Hepatocyte (in vitro differentiated cells): ENCODE measurements at regions not wholly inside any gene's neighbourhood (a gene's known extent, or its start where the extent isn't known, plus 50 kb on each side); places are given as distances from the start of the nearest gene placed in this dataset.
A peak's percentile ranks its signal among the peaks of the same experiment; 100 is the strongest.

Experiments
- DNase-seq: peaks from one replicate; pipeline ENCODE4 v3.0.0-alpha.2; 2016; ENCODE audit warnings: low spot score
- H2AFZ ChIP-seq: fragments of 200-600 bp; sonication (generic); 2 replicates; pipeline ENCODE4 v1.6.0; 2016; ENCODE audit warnings: antibody characterized with exemption, mild to moderate bottlenecking
- H3K27ac ChIP-seq: fragments of 200-600 bp; sonication (generic); 2 replicates; pipeline ENCODE4 v1.5.1; 2016; ENCODE audit warnings: mild to moderate bottlenecking
- H3K27me3 ChIP-seq: fragments of 200-600 bp; sonication (generic); 2 replicates; pipeline ENCODE4 v1.6.1; 2016
- H3K36me3 ChIP-seq: fragments of 200-600 bp; sonication (generic); replicated peaks from 2 replicates; pipeline ENCODE4 v1.5.1; 2016; ENCODE audit warnings: low read depth; ENCODE audit not compliant: insufficient read depth
- H3K4me1 ChIP-seq: fragments of 200-600 bp; sonication (generic); 2 replicates; pipeline ENCODE4 v1.5.1; 2016; ENCODE audit warnings: mild to moderate bottlenecking, moderate library complexity; ENCODE audit not compliant: insufficient read depth
- H3K4me2 ChIP-seq: fragments of 200-600 bp; sonication (generic); 2 replicates; pipeline ENCODE4 v1.6.0; 2016
- H3K4me3 ChIP-seq: fragments of 200-600 bp; sonication (generic); 2 replicates; pipeline ENCODE4 v1.5.1; 2016; ENCODE audit warnings: mild to moderate bottlenecking
- H3K79me2 ChIP-seq: fragments of 200-600 bp; sonication (generic); 2 replicates; pipeline ENCODE4 v1.6.0; 2017; ENCODE audit warnings: mild to moderate bottlenecking
- H3K9me2 ChIP-seq: fragments of 200-600 bp; sonication (generic); replicated peaks from 2 replicates; pipeline ENCODE4 v1.6.0; 2017; ENCODE audit warnings: mild to moderate bottlenecking; ENCODE audit not compliant: insufficient read depth
- H3K9me3 ChIP-seq: fragments of 200-600 bp; sonication (generic); 2 replicates; pipeline ENCODE4 v1.5.1; 2016; ENCODE audit warnings: low read depth, mild to moderate bottlenecking
- H4K20me1 ChIP-seq: fragments of 200-600 bp; sonication (generic); 2 replicates; pipeline ENCODE4 v1.6.0; 2016; ENCODE audit warnings: mild to moderate bottlenecking; ENCODE audit not compliant: insufficient read depth, poor library complexity, severe bottlenecking
- EZH2 ChIP-seq: fragments of 200-600 bp; sonication (generic); IDR thresholded peaks from 2 replicates; pipeline ENCODE4 v1.6.1; 2016; ENCODE audit warnings: antibody characterized with exemption, mild to moderate bottlenecking, borderline replicate concordance
- EZH2phosphoT487 ChIP-seq: fragments of 200-600 bp; sonication (generic); IDR thresholded peaks from one replicate; pipeline ENCODE4 v1.6.1; 2018; ENCODE audit warnings: antibody characterized with exemption, mild to moderate bottlenecking, low read depth, moderate library complexity; ENCODE audit not compliant: unreplicated experiment, severe bottlenecking
- WGBS: methylation state at CpG from one replicate; pipeline ENCODE4 v1.1.6; 2016; ENCODE audit warnings: low lambda C conversion rate; ENCODE audit errors: missing lambda C conversion rate; 5-methylcytosine and 5-hydroxymethylcytosine counted together
- TF ChIP-seq, protein P1 (sequence below): fragments of 200-600 bp; sonication (generic); IDR thresholded peaks from 2 replicates; pipeline ENCODE4 v1.5.1; 2016; ENCODE audit warnings: antibody characterized with exemption, mild to moderate bottlenecking; ENCODE audit not compliant: poor library complexity

DNA sequence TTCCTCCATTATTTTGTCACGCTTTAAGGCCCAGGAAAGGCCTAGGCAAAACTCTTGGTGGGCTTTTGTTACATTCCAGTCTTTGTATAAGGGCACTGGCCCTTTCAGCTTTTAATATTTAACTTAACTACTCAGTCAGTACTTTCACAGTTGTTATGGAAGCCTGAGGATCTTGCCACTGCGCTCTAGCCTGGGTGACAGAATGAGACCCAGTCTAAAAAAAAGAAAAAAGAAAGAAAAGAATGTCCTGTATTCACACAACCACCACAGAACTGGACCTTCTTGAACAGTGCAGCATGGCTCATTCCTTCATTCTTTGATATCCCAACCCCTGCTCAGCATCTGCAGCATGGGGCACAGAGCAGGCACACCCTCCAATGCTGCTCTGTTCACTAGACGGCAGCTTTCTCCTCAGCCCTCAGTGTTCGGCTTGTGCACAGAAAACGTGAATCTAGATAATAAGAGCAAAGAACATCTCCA lies 59.6 kb upstream of the EPCAM start:
- peak overlapping the region; percentile 6 for H3K4me2 ChIP-seq
- no peaks in the 10 kb centered on the region for H4K20me1 ChIP-seq
- no peaks in the 10 kb centered on the region for H3K36me3 ChIP-seq
- no peak overlapping the region for H2AFZ ChIP-seq
- H3K4me1 ChIP-seq, result peaks cover 47% of the 10 kb centered on the region
- DNase-seq, result no peak
- TF ChIP-seq, protein P1, sequence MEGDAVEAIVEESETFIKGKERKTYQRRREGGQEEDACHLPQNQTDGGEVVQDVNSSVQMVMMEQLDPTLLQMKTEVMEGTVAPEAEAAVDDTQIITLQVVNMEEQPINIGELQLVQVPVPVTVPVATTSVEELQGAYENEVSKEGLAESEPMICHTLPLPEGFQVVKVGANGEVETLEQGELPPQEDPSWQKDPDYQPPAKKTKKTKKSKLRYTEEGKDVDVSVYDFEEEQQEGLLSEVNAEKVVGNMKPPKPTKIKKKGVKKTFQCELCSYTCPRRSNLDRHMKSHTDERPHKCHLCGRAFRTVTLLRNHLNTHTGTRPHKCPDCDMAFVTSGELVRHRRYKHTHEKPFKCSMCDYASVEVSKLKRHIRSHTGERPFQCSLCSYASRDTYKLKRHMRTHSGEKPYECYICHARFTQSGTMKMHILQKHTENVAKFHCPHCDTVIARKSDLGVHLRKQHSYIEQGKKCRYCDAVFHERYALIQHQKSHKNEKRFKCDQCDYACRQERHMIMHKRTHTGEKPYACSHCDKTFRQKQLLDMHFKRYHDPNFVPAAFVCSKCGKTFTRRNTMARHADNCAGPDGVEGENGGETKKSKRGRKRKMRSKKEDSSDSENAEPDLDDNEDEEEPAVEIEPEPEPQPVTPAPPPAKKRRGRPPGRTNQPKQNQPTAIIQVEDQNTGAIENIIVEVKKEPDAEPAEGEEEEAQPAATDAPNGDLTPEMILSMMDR, result no peak
- no peak for TF ChIP-seq EZH2phosphoT487
- no peak for TF ChIP-seq EZH2
- no peaks in the 10 kb centered on the region for H3K9me2 ChIP-seq
- H3K79me2 ChIP-seq, result no peaks in the 10 kb centered on the region
- WGBS, result 42% methylated on average over 5 of the region's 5 CpGs
- H3K27me3 ChIP-seq, result no peaks in the 10 kb centered on the region
- no peaks in the 10 kb centered on the region for H3K9me3 ChIP-seq
- H3K4me3 ChIP-seq, result no peak overlapping the region
- peak overlapping the region; percentile 89 for H3K27ac ChIP-seq

DNA sequence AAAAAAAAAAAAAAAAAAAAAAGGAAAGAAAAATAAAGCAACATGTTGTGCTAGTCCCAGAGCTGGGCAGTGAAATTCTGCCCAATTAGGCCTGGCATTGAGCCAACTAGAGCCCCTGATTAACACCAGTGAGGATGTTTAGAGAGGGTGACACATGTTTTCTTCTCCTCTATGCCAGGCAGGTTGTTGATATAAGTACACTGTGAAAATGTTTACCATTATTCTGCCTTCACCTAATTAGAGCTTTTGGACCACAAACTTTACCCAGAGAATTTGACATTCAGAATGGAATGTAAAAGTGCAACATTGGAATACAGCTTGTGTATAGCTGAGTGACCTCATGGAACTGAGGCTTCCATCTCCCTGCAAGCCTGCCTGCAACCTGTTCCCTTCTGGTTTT lies 62.0 kb upstream of the EPCAM start:
- no peak overlapping the region for H3K27ac ChIP-seq
- no peak overlapping the region for H2AFZ ChIP-seq
- no peaks in the 10 kb centered on the region for H3K79me2 ChIP-seq
- H3K27me3 ChIP-seq, result no peaks in the 10 kb centered on the region
- TF ChIP-seq EZH2 (no peak), EZH2phosphoT487 (no peak)
- TF ChIP-seq, protein P1, result no peak
- no peak for DNase-seq
- no peak overlapping the region for H3K4me2 ChIP-seq
- H3K9me3 ChIP-seq, result no peaks in the 10 kb centered on the region
- H3K36me3 ChIP-seq, result no peaks in the 10 kb centered on the region
- no peak overlapping the region for H3K4me3 ChIP-seq
- no peaks in the 10 kb centered on the region for H3K9me2 ChIP-seq
- no peaks in the 10 kb centered on the region for H4K20me1 ChIP-seq
- H3K4me1 ChIP-seq, result peaks cover 31% of the 10 kb centered on the region

DNA sequence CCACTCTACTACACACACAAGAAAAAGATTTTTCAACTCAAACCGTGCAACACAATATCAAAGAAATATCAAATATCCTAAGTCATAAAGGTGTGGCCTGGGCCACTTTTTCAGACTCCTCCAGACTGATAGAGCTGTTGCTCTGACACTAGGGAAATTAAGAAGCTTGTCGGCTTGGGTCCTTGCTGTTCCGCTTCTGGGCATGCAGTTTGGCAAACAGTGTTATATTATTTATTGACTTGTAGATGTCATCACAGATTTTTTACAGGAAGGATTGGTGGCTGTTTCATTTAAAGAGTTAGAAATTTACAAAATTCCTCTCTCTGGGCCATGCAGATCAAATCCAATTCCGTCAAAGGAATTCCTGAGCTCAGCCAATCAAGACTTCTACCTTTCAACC lies 64.5 kb upstream of the EPCAM start:
- no peak overlapping the region for H2AFZ ChIP-seq
- H3K4me3 ChIP-seq, result no peak overlapping the region
- H3K9me3 ChIP-seq, result no peaks in the 10 kb centered on the region
- no peaks in the 10 kb centered on the region for H4K20me1 ChIP-seq
- DNase-seq, result no peak
- TF ChIP-seq, protein P1, result no peak
- TF ChIP-seq EZH2, result no peak
- TF ChIP-seq EZH2phosphoT487, result no peak
- no peaks in the 10 kb centered on the region for H3K9me2 ChIP-seq
- 56% methylated on average over 4 of the region's 4 CpGs for WGBS
- no peaks in the 10 kb centered on the region for H3K27me3 ChIP-seq
- no peak overlapping the region for H3K4me2 ChIP-seq
- peaks cover 19% of the 10 kb centered on the region for H3K4me1 ChIP-seq
- H3K36me3 ChIP-seq, result no peaks in the 10 kb centered on the region
- H3K27ac ChIP-seq, result peak overlapping the region; percentile 31
- H3K79me2 ChIP-seq, result no peaks in the 10 kb centered on the region
